AG09319 (cell line): ENCODE measurements at regions not wholly inside any gene's neighbourhood (a gene's known extent, or its start where the extent isn't known, plus 50 kb on each side); places are given as distances from the start of the nearest gene placed in this dataset.

Source experiments
- DNase-seq: peaks from one replicate; pipeline ENCODE4 v3.0.0-alpha.2; 2010; ENCODE audit warnings: low read depth; ENCODE audit errors: extremely low read depth
- CTCF ChIP-seq: IDR thresholded peaks from 2 replicates; pipeline ENCODE4 v1.5.1; 2011; ENCODE audit warnings: low read depth, mild to moderate bottlenecking, inconsistent platforms, low read length, moderate library complexity

- no peak for DNase-seq
- TF ChIP-seq CTCF, result peak; percentile 60
Observed at GRCh38 chr17:65455972-65456343, 105.5 kb downstream of the AXIN2 start.

- DNase-seq, result no peak
- TF ChIP-seq CTCF, result no peak
Observed at GRCh38 chr17:65455154-65455971, 106.1 kb downstream of the AXIN2 start.

- TF ChIP-seq CTCF, result no peak
- DNase-seq, result no peak
Observed at GRCh38 chr17:65453204-65453931, 108.1 kb downstream of the AXIN2 start.

GRCh38 chr17:65449495-65449894, 112.0 kb downstream of the AXIN2 start:
- no peak for DNase-seq
- TF ChIP-seq CTCF, result no peak

- TF ChIP-seq CTCF, result no peak
- DNase-seq, result no peak
Observed at GRCh38 chr17:65447823-65448222, 113.6 kb downstream of the AXIN2 start.

- no peak for DNase-seq
- no peak for TF ChIP-seq CTCF
Observed at GRCh38 chr17:65446838-65447526, 114.5 kb downstream of the AXIN2 start.

- no peak for DNase-seq
- no peak for TF ChIP-seq CTCF
Observed at GRCh38 chr17:65446043-65446442, 115.4 kb downstream of the AXIN2 start.
